ENCODE measurements at regions not wholly inside any gene's neighbourhood (a gene's known extent, or its start where the extent isn't known, plus 50 kb on each side); places are given as distances from the start of the nearest gene placed in this dataset.

GRCh38 chr4:35824231-35824630 lies 420.1 kb downstream of the ARAP2 start:
- TF ChIP-seq EZH2 (IDR thresholded peaks at IDR 0.05; ENCODE audit: low read length, unreplicated experiment) (no peak), EZH2phosphoT487 (IDR thresholded peaks at IDR 0.05; ENCODE audit: borderline replicate concordance, low read length) (no peak), CTCF (conservative IDR thresholded peaks at IDR 0.05; ENCODE audit: low read depth, low read length) (no peak)

GRCh38 chr4:35835893-35836292 lies 408.4 kb downstream of the ARAP2 start:
- H3K4me1 ChIP-seq (ENCODE audit: insufficient read depth, low read length), result no peaks in the 10 kb centered on the region
- ATAC-seq (no peak), DNase-seq (no peak)
- no peak overlapping the region for H3K9ac ChIP-seq (ENCODE audit: low read length)
- H4K20me1 ChIP-seq (ENCODE audit: low read length), result no peaks in the 10 kb centered on the region
- H3K4me2 ChIP-seq (ENCODE audit: low read length), result no peak overlapping the region
- no peak overlapping the region for H2AFZ ChIP-seq (ENCODE audit: low read length)
- no peaks in the 10 kb centered on the region for H3K27me3 ChIP-seq (ENCODE audit: low read length)
- H3K79me2 ChIP-seq (ENCODE audit: low read length), result no peaks in the 10 kb centered on the region
- POLR2A ChIA-PET (ENCODE audit: unreplicated experiment), result no interaction called here
- H3K36me3 ChIP-seq (ENCODE audit: low read depth, low read length), result no peaks in the 10 kb centered on the region
- no peaks in the 10 kb centered on the region for H3K9me3 ChIP-seq (ENCODE audit: low read length)
- no peak overlapping the region for H3K27ac ChIP-seq (ENCODE audit: low read length)
- TF ChIP-seq EZH2phosphoT487 (IDR thresholded peaks at IDR 0.05; ENCODE audit: borderline replicate concordance, low read length) (no peak), CTCF (conservative IDR thresholded peaks at IDR 0.05; ENCODE audit: low read depth, low read length) (no peak), EZH2 (IDR thresholded peaks at IDR 0.05; ENCODE audit: low read length, unreplicated experiment) (no peak)
- no peaks in the 10 kb centered on the region for H3F3A ChIP-seq (ENCODE audit: low read length, unreplicated experiment)
- CTCF ChIA-PET, result no interaction called here
- intact Hi-C loops (cut with micrococcal nuclease), result no loop called here
- H3K9me2 ChIP-seq (replicated peaks; ENCODE audit: low read length), result no peaks in the 10 kb centered on the region
- BruUV-seq (replicated peaks), result no TSS peak
- no peak overlapping the region for H3K4me3 ChIP-seq (ENCODE audit: low read length)

More at GRCh38 chr4:35824231-35824630, 420.1 kb downstream of the ARAP2 start:
- ATAC-seq (no peak), DNase-seq (no peak)
- H3K27ac ChIP-seq (ENCODE audit: low read length), result no peak overlapping the region
- H3K27me3 ChIP-seq (ENCODE audit: low read length), result no peaks in the 10 kb centered on the region
- no peak overlapping the region for H3K4me2 ChIP-seq (ENCODE audit: low read length)
- H3K9me3 ChIP-seq (ENCODE audit: low read length), result no peaks in the 10 kb centered on the region
- H4K20me1 ChIP-seq (ENCODE audit: low read length), result no peaks in the 10 kb centered on the region
- H3K9me2 ChIP-seq (replicated peaks; ENCODE audit: low read length), result no peaks in the 10 kb centered on the region
- H3K4me1 ChIP-seq (ENCODE audit: insufficient read depth, low read length), result no peaks in the 10 kb centered on the region
- no peaks in the 10 kb centered on the region for H3K79me2 ChIP-seq (ENCODE audit: low read length)
- no peak overlapping the region for H2AFZ ChIP-seq (ENCODE audit: low read length)
- H3F3A ChIP-seq (ENCODE audit: low read length, unreplicated experiment), result no peaks in the 10 kb centered on the region
- BruUV-seq (replicated peaks), result no TSS peak
- H3K4me3 ChIP-seq (ENCODE audit: low read length), result no peak overlapping the region
- no peaks in the 10 kb centered on the region for H3K36me3 ChIP-seq (ENCODE audit: low read depth, low read length)
- POLR2A ChIA-PET (ENCODE audit: unreplicated experiment), result no interaction called here
- CTCF ChIA-PET, result no interaction called here
- H3K9ac ChIP-seq (ENCODE audit: low read length), result no peak overlapping the region
- intact Hi-C loops (cut with micrococcal nuclease), result no loop called here

GRCh38 chr4:35836596-35836995 lies 407.7 kb downstream of the ARAP2 start:
- ATAC-seq (no peak), DNase-seq (no peak)
- BruUV-seq (replicated peaks), result no TSS peak
- no peaks in the 10 kb centered on the region for H3K36me3 ChIP-seq (ENCODE audit: low read depth, low read length)
- H3K4me1 ChIP-seq (ENCODE audit: insufficient read depth, low read length), result no peaks in the 10 kb centered on the region
- H3K9ac ChIP-seq (ENCODE audit: low read length), result no peak overlapping the region
- H3K4me2 ChIP-seq (ENCODE audit: low read length), result no peak overlapping the region
- H3K27ac ChIP-seq (ENCODE audit: low read length), result no peak overlapping the region
- no peaks in the 10 kb centered on the region for H3K9me2 ChIP-seq (replicated peaks; ENCODE audit: low read length)
- no peak for TF ChIP-seq CTCF (conservative IDR thresholded peaks at IDR 0.05; ENCODE audit: low read depth, low read length)
- TF ChIP-seq EZH2 (IDR thresholded peaks at IDR 0.05; ENCODE audit: low read length, unreplicated experiment), result no peak
- TF ChIP-seq EZH2phosphoT487 (IDR thresholded peaks at IDR 0.05; ENCODE audit: borderline replicate concordance, low read length), result no peak
- H4K20me1 ChIP-seq (ENCODE audit: low read length), result no peaks in the 10 kb centered on the region
- intact Hi-C loops (cut with micrococcal nuclease), result no loop called here
- H3K9me3 ChIP-seq (ENCODE audit: low read length), result no peaks in the 10 kb centered on the region
- POLR2A ChIA-PET (ENCODE audit: unreplicated experiment), result no interaction called here
- H2AFZ ChIP-seq (ENCODE audit: low read length), result no peak overlapping the region
- H3K4me3 ChIP-seq (ENCODE audit: low read length), result no peak overlapping the region
- no peaks in the 10 kb centered on the region for H3K27me3 ChIP-seq (ENCODE audit: low read length)
- no peaks in the 10 kb centered on the region for H3F3A ChIP-seq (ENCODE audit: low read length, unreplicated experiment)
- CTCF ChIA-PET, result no interaction called here
- H3K79me2 ChIP-seq (ENCODE audit: low read length), result no peaks in the 10 kb centered on the region
